HG03432 (cell line): ENCODE measurements at regions not wholly inside any gene's neighbourhood (a gene's known extent, or its start where the extent isn't known, plus 50 kb on each side); places are given as distances from the start of the nearest gene placed in this dataset.

Source experiments
- ATAC-seq: cut with Tn5 transposase; IDR thresholded peaks from one replicate; pipeline ENCODE4 v1.9.1; 2021; ENCODE audit warnings: mild to moderate bottlenecking, moderate library complexity; ENCODE audit not compliant: unreplicated experiment

GRCh38 chr2:216808805-216809425 lies 50.9 kb downstream of the TNP1 start:
- ATAC-seq = no peak

GRCh38 chr2:216807857-216808272 lies 52.0 kb downstream of the TNP1 start:
- no peak for ATAC-seq

- no peak for ATAC-seq
Measured at GRCh38 chr2:216804357-216805350, 55.2 kb downstream of the TNP1 start.

GRCh38 chr2:216803791-216804190 lies 56.1 kb downstream of the TNP1 start:
- no peak for ATAC-seq

GRCh38 chr2:216802516-216803215 lies 57.2 kb downstream of the TNP1 start:
- no peak for ATAC-seq

- no peak for ATAC-seq
Measured at GRCh38 chr2:216800836-216801235, 59.0 kb downstream of the TNP1 start.

- ATAC-seq = no peak
Measured at GRCh38 chr2:216799873-216800431, 59.9 kb downstream of the TNP1 start.

GRCh38 chr2:216796115-216796840 lies 63.6 kb downstream of the TNP1 start:
- no peak for ATAC-seq

- no peak for ATAC-seq
Measured at GRCh38 chr2:216793386-216793785, 66.5 kb downstream of the TNP1 start.

- no peak for ATAC-seq
Measured at GRCh38 chr2:216792222-216793021, 67.4 kb downstream of the TNP1 start.

GRCh38 chr2:216791303-216791702 lies 68.6 kb downstream of the TNP1 start:
- no peak for ATAC-seq

GRCh38 chr2:216789081-216789480 lies 70.8 kb downstream of the TNP1 start:
- ATAC-seq = no peak

- no peak for ATAC-seq
Measured at GRCh38 chr2:216787851-216788540, 71.9 kb downstream of the TNP1 start.

GRCh38 chr2:216786676-216787075 lies 73.2 kb downstream of the TNP1 start:
- no peak for ATAC-seq

- no peak for ATAC-seq
Measured at GRCh38 chr2:216784456-216784855, 75.4 kb downstream of the TNP1 start.

GRCh38 chr2:216781709-216782108 lies 78.2 kb downstream of the TNP1 start:
- ATAC-seq = no peak

- no peak for ATAC-seq
Measured at GRCh38 chr2:216780843-216781242, 79.0 kb downstream of the TNP1 start.

- ATAC-seq = peak; percentile 98
Measured at GRCh38 chr2:216777637-216778273, 82.1 kb downstream of the TNP1 start.
